ENCODE measurements at regions not wholly inside any gene's neighbourhood (a gene's known extent, or its start where the extent isn't known, plus 50 kb on each side); places are given as distances from the start of the nearest gene placed in this dataset.
A peak's percentile ranks its signal among the peaks of the same experiment; 100 is the strongest.

GRCh38 chr10:36780158-36780557 lies 345.2 kb upstream of the ANKRD30A start:
- Histone ChIP-seq H3K9me3 (ENCODE audit: control insufficient read depth, insufficient read depth, low read length) (no peaks in the 10 kb centered on the region), H3K36me3 (ENCODE audit: control insufficient read depth, insufficient read depth, low read length) (no peaks in the 10 kb centered on the region), H3K4me3 (ENCODE audit: low read length) (no peak overlapping the region), H3K27ac (ENCODE audit: low read length) (no peak overlapping the region), H3K4me1 (ENCODE audit: control insufficient read depth, insufficient read depth, low read length) (no peaks in the 10 kb centered on the region), H3K27me3 (ENCODE audit: control insufficient read depth, insufficient read depth, low read length) (no peaks in the 10 kb centered on the region)
- TF ChIP-seq, protein P1, sequence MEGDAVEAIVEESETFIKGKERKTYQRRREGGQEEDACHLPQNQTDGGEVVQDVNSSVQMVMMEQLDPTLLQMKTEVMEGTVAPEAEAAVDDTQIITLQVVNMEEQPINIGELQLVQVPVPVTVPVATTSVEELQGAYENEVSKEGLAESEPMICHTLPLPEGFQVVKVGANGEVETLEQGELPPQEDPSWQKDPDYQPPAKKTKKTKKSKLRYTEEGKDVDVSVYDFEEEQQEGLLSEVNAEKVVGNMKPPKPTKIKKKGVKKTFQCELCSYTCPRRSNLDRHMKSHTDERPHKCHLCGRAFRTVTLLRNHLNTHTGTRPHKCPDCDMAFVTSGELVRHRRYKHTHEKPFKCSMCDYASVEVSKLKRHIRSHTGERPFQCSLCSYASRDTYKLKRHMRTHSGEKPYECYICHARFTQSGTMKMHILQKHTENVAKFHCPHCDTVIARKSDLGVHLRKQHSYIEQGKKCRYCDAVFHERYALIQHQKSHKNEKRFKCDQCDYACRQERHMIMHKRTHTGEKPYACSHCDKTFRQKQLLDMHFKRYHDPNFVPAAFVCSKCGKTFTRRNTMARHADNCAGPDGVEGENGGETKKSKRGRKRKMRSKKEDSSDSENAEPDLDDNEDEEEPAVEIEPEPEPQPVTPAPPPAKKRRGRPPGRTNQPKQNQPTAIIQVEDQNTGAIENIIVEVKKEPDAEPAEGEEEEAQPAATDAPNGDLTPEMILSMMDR (IDR thresholded peaks at IDR 0.05), result no peak
- Mint-ChIP-seq H3K4me1 (no peaks in the 10 kb centered on the region), H3K9me3 (no peaks in the 10 kb centered on the region), H3K27me3 (ENCODE audit: low read depth in 2 of 2) (no peaks in the 10 kb centered on the region), H3K4me3 (no peak overlapping the region), H3K36me3 (no peaks in the 10 kb centered on the region), H3K27ac (no peak overlapping the region)
- no peak for DNase-seq
- no peak for ATAC-seq
- intact Hi-C loops (cut with micrococcal nuclease), result no loop called here
- 85% methylated on average over 5 of the region's 6 CpGs for WGBS (ENCODE audit: insufficient coverage)

- H3K4me1 Mint-ChIP-seq, result no peaks in the 10 kb centered on the region
- DNase-seq, result no peak
- Histone ChIP-seq H3K9me3 (ENCODE audit: control insufficient read depth, insufficient read depth, low read length) (no peaks in the 10 kb centered on the region), H3K27me3 (ENCODE audit: control insufficient read depth, insufficient read depth, low read length) (no peaks in the 10 kb centered on the region), H3K4me1 (ENCODE audit: control insufficient read depth, insufficient read depth, low read length) (no peaks in the 10 kb centered on the region), H3K27ac (ENCODE audit: low read length) (no peak overlapping the region), H3K36me3 (ENCODE audit: control insufficient read depth, insufficient read depth, low read length) (no peaks in the 10 kb centered on the region), H3K4me3 (ENCODE audit: low read length) (no peak overlapping the region)
- TF ChIP-seq, protein P1 (IDR thresholded peaks at IDR 0.05), result no peak
- H3K4me3 Mint-ChIP-seq, result no peak overlapping the region
- no peak overlapping the region for H3K27ac Mint-ChIP-seq
- peak in 1 of 3 donors; percentile 48 for ATAC-seq
- H3K36me3 Mint-ChIP-seq, result no peaks in the 10 kb centered on the region
- no peaks in the 10 kb centered on the region for H3K9me3 Mint-ChIP-seq
- 0% methylated on average over 1 of the region's 2 CpGs for WGBS (ENCODE audit: insufficient coverage)
- no peaks in the 10 kb centered on the region for H3K27me3 Mint-ChIP-seq (ENCODE audit: low read depth in 2 of 2)
- intact Hi-C loops (cut with micrococcal nuclease), result loop anchor here (1.0 kb wide), 1 partner anchor 1144 kb away; no protein-coding TSS in a partner anchor
Measured at GRCh38 chr10:36779238-36779846, 346.1 kb upstream of the ANKRD30A start.

GRCh38 chr10:36778651-36779050 lies 346.7 kb upstream of the ANKRD30A start:
- no peak overlapping the region for H3K27ac Mint-ChIP-seq
- H3K9me3 Mint-ChIP-seq, result no peaks in the 10 kb centered on the region
- H3K27ac ChIP-seq (ENCODE audit: low read length), result no peak overlapping the region
- H3K36me3 ChIP-seq (ENCODE audit: control insufficient read depth, insufficient read depth, low read length), result no peaks in the 10 kb centered on the region
- H3K36me3 Mint-ChIP-seq, result no peaks in the 10 kb centered on the region
- H3K9me3 ChIP-seq (ENCODE audit: control insufficient read depth, insufficient read depth, low read length), result no peaks in the 10 kb centered on the region
- DNase-seq (no peak), ATAC-seq (no peak)
- H3K4me3 ChIP-seq (ENCODE audit: low read length), result no peak overlapping the region
- H3K4me1 Mint-ChIP-seq, result no peaks in the 10 kb centered on the region
- H3K4me1 ChIP-seq (ENCODE audit: control insufficient read depth, insufficient read depth, low read length), result no peaks in the 10 kb centered on the region
- H3K27me3 ChIP-seq (ENCODE audit: control insufficient read depth, insufficient read depth, low read length), result no peaks in the 10 kb centered on the region
- TF ChIP-seq, protein P1 (IDR thresholded peaks at IDR 0.05), result no peak
- no peak overlapping the region for H3K4me3 Mint-ChIP-seq
- H3K27me3 Mint-ChIP-seq (ENCODE audit: low read depth in 2 of 2), result no peaks in the 10 kb centered on the region
- intact Hi-C loops (cut with micrococcal nuclease), result loop anchor here (1.0 kb wide), 1 partner anchor 1143 kb away; no protein-coding TSS in a partner anchor

DNA sequence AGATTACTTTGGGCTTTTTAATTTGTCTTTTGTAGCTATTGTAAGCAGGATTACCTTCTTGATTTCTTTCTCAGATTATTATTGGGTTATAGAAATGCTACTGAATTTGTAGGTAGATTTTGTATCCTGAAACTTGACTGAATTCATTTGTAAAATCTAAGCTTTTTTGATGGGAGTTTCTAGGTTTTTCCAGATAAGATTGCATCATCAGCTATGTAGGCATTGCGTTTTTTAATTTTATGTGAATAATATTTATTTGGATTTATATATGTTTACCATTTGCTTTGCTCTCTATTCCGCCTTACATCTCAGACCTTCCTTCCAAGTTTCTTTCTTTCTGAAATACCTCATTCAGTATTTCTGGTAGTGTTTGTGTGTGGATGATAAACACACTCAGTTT lies 351.7 kb upstream of the ANKRD30A start:
- no peak for DNase-seq
- no peaks in the 10 kb centered on the region for H3K9me3 ChIP-seq (ENCODE audit: control insufficient read depth, insufficient read depth, low read length)
- Mint-ChIP-seq H3K27ac (no peak overlapping the region), H3K36me3 (no peaks in the 10 kb centered on the region), H3K9me3 (no peaks in the 10 kb centered on the region), H3K4me1 (no peaks in the 10 kb centered on the region), H3K4me3 (no peak overlapping the region), H3K27me3 (ENCODE audit: low read depth in 2 of 2) (no peaks in the 10 kb centered on the region)
- ATAC-seq, result no peak
- intact Hi-C loops (cut with micrococcal nuclease), result no loop called here
- H3K27me3 ChIP-seq (ENCODE audit: control insufficient read depth, insufficient read depth, low read length), result no peaks in the 10 kb centered on the region
- no peaks in the 10 kb centered on the region for H3K4me1 ChIP-seq (ENCODE audit: control insufficient read depth, insufficient read depth, low read length)
- no peak overlapping the region for H3K27ac ChIP-seq (ENCODE audit: low read length)
- TF ChIP-seq, protein P1 (IDR thresholded peaks at IDR 0.05), result no peak
- no peak overlapping the region for H3K4me3 ChIP-seq (ENCODE audit: low read length)
- no CpG with 5 or more reads among the region's 2 CpGs for WGBS (ENCODE audit: insufficient coverage)
- H3K36me3 ChIP-seq (ENCODE audit: control insufficient read depth, insufficient read depth, low read length), result no peaks in the 10 kb centered on the region

Measured in natural killer cell (primary cell).